ENCODE measurements at regions not wholly inside any gene's neighbourhood (a gene's known extent, or its start where the extent isn't known, plus 50 kb on each side); places are given as distances from the start of the nearest gene placed in this dataset.
A peak's percentile ranks its signal among the peaks of the same experiment; 100 is the strongest.

DNA sequence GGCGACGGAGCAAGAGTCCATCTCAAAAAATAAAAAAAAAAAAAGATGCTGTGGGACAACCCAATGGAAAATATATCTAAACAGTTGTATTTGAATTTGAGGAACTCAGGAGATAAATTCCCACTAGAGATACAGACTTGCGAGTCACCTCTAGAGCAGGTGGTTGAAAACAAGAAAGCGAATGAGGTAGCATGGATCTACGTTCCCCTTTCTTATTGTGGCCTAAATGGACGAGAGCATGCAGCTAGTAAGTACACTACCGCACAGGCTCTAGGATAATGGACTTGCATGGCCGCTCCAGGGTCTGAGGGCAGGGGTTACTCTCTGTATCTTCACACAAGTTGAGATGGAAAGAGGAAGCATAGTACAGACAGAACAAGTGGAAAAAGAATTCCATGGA lies 63.5 kb upstream of the TGFBR2 start:
- Histone ChIP-seq H2BK15ac (replicated peaks; ENCODE audit: low read depth) (peak overlapping the region; percentile 57), H3K4ac (ENCODE audit: low read depth, low read length) (no peak overlapping the region), H3K56ac (ENCODE audit: low read length) (no peak overlapping the region), H3K9ac (ENCODE audit: low read length) (no peak overlapping the region), H4K5ac (ENCODE audit: low read length) (no peak overlapping the region), H4K8ac (ENCODE audit: low read depth, low read length) (no peak overlapping the region), H3K4me1 (ENCODE audit: control insufficient read depth, low read depth, low read length) (no peaks in the 10 kb centered on the region), H3K36me3 (ENCODE audit: control insufficient read depth, insufficient read depth, low read length) (no peaks in the 10 kb centered on the region), H3K27me3 (ENCODE audit: insufficient read depth, low read length, poor library complexity) (no peaks in the 10 kb centered on the region), H3K18ac (ENCODE audit: low read length) (no peak overlapping the region), H3K79me1 (ENCODE audit: low read length) (no peaks in the 10 kb centered on the region), H3K4me2 (ENCODE audit: low read length) (no peak overlapping the region), H3K79me2 (ENCODE audit: control insufficient read depth, insufficient read depth, low read length) (no peaks in the 10 kb centered on the region), H2BK5ac (ENCODE audit: low read length) (no peak overlapping the region), H3K27ac (ENCODE audit: low read depth, low read length) (no peak overlapping the region), H2BK120ac (ENCODE audit: low read depth, low read length) (no peak overlapping the region), H3K23ac (ENCODE audit: low read length) (no peak overlapping the region), H2AK5ac (ENCODE audit: low read length) (no peak overlapping the region), H3K4me3 (ENCODE audit: low read length) (no peak overlapping the region)
- WGBS (ENCODE audit: extremely low coverage, insufficient coverage, low lambda C conversion rate): no CpG with 5 or more reads among the region's 8 CpGs
- no peak for DNase-seq

GRCh38 chr3:30544812-30545211 lies 61.6 kb upstream of the TGFBR2 start:
- WGBS (ENCODE audit: extremely low coverage, insufficient coverage, low lambda C conversion rate): no CpG with 5 or more reads among the region's 3 CpGs
- H3K36me3 ChIP-seq (ENCODE audit: control insufficient read depth, insufficient read depth, low read length): no peaks in the 10 kb centered on the region
- no peak overlapping the region for H3K56ac ChIP-seq (ENCODE audit: low read length)
- no peak overlapping the region for H3K9ac ChIP-seq (ENCODE audit: low read length)
- no peak overlapping the region for H2AK5ac ChIP-seq (ENCODE audit: low read length)
- no peak overlapping the region for H2BK5ac ChIP-seq (ENCODE audit: low read length)
- H3K4me2 ChIP-seq (ENCODE audit: low read length): no peak overlapping the region
- no peak overlapping the region for H4K8ac ChIP-seq (ENCODE audit: low read depth, low read length)
- H3K27me3 ChIP-seq (ENCODE audit: insufficient read depth, low read length, poor library complexity): no peaks in the 10 kb centered on the region
- no peak overlapping the region for H3K4me3 ChIP-seq (ENCODE audit: low read length)
- H3K18ac ChIP-seq (ENCODE audit: low read length): no peak overlapping the region
- H2BK120ac ChIP-seq (ENCODE audit: low read depth, low read length): no peak overlapping the region
- H3K4ac ChIP-seq (ENCODE audit: low read depth, low read length): no peak overlapping the region
- H3K79me1 ChIP-seq (ENCODE audit: low read length): no peaks in the 10 kb centered on the region
- no peak overlapping the region for H3K23ac ChIP-seq (ENCODE audit: low read length)
- H4K5ac ChIP-seq (ENCODE audit: low read length): no peak overlapping the region
- H3K27ac ChIP-seq (ENCODE audit: low read depth, low read length): no peak overlapping the region
- no peaks in the 10 kb centered on the region for H3K4me1 ChIP-seq (ENCODE audit: control insufficient read depth, low read depth, low read length)
- DNase-seq: no peak
- H3K79me2 ChIP-seq (ENCODE audit: control insufficient read depth, insufficient read depth, low read length): no peaks in the 10 kb centered on the region
- H2BK15ac ChIP-seq (replicated peaks; ENCODE audit: low read depth): no peak overlapping the region

DNA sequence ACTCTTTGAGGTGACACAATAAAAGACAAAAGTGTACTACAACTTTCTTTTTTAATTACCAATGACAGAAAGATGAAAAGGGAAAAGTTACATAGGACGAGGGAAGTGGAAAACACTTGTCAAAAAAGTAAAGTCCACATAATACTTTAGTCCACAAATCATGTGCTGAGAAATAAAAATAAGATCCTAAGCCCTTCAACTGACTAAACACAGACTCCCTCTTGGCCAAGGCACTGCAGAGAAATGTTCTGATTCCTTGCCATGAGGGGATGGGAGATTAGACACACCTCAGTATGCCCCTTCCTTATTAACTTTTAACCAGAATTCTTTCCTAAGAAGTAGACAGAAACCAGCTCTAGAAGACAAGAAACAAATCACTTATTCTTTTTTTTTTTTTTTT lies 59.5 kb upstream of the TGFBR2 start:
- Histone ChIP-seq H3K4me3 (ENCODE audit: low read length) (no peak overlapping the region), H3K79me2 (ENCODE audit: control insufficient read depth, insufficient read depth, low read length) (no peaks in the 10 kb centered on the region), H2BK120ac (ENCODE audit: low read depth, low read length) (no peak overlapping the region), H3K36me3 (ENCODE audit: control insufficient read depth, insufficient read depth, low read length) (no peaks in the 10 kb centered on the region), H3K4me1 (ENCODE audit: control insufficient read depth, low read depth, low read length) (peaks cover 5% of the 10 kb centered on the region), H2BK15ac (replicated peaks; ENCODE audit: low read depth) (no peak overlapping the region), H2AK5ac (ENCODE audit: low read length) (no peak overlapping the region), H2BK5ac (ENCODE audit: low read length) (no peak overlapping the region), H3K79me1 (ENCODE audit: low read length) (no peaks in the 10 kb centered on the region), H3K27ac (ENCODE audit: low read depth, low read length) (no peak overlapping the region), H4K8ac (ENCODE audit: low read depth, low read length) (no peak overlapping the region), H3K9ac (ENCODE audit: low read length) (no peak overlapping the region), H4K5ac (ENCODE audit: low read length) (no peak overlapping the region), H3K23ac (ENCODE audit: low read length) (no peak overlapping the region), H3K4me2 (ENCODE audit: low read length) (no peak overlapping the region), H3K27me3 (ENCODE audit: insufficient read depth, low read length, poor library complexity) (no peaks in the 10 kb centered on the region), H3K4ac (ENCODE audit: low read depth, low read length) (no peak overlapping the region), H3K18ac (ENCODE audit: low read length) (no peak overlapping the region), H3K56ac (ENCODE audit: low read length) (no peak overlapping the region)
- DNase-seq: no peak
- no CpG with 5 or more reads among the region's 1 CpG for WGBS (ENCODE audit: extremely low coverage, insufficient coverage, low lambda C conversion rate)

DNA sequence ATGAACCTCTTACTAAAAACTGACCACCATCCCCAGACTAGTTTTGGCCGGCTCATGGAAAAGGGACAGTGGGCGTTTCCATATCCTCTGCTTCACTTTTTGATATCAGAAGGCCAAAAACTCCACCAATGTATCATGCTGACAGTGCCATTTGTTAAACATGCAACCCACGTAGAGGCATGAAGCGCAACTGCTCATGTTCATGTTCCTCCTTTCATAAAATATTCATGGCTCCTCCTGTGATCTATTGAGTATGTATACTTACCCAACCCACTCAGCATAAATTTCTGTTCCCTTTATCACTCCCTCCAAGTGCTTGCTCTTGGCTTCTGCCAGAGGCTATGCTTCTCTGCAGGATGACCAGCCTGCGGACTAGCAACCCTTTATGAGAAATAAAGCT lies 58.7 kb upstream of the TGFBR2 start:
- H4K8ac ChIP-seq (ENCODE audit: low read depth, low read length): no peak overlapping the region
- no peak overlapping the region for H2AK5ac ChIP-seq (ENCODE audit: low read length)
- H3K56ac ChIP-seq (ENCODE audit: low read length): no peak overlapping the region
- DNase-seq: no peak
- no peaks in the 10 kb centered on the region for H3K27me3 ChIP-seq (ENCODE audit: insufficient read depth, low read length, poor library complexity)
- H3K18ac ChIP-seq (ENCODE audit: low read length): no peak overlapping the region
- no peak overlapping the region for H4K5ac ChIP-seq (ENCODE audit: low read length)
- H2BK120ac ChIP-seq (ENCODE audit: low read depth, low read length): no peak overlapping the region
- H3K27ac ChIP-seq (ENCODE audit: low read depth, low read length): no peak overlapping the region
- H3K4me3 ChIP-seq (ENCODE audit: low read length): no peak overlapping the region
- no CpG with 5 or more reads among the region's 5 CpGs for WGBS (ENCODE audit: extremely low coverage, insufficient coverage, low lambda C conversion rate)
- no peak overlapping the region for H3K9ac ChIP-seq (ENCODE audit: low read length)
- H2BK5ac ChIP-seq (ENCODE audit: low read length): no peak overlapping the region
- H3K23ac ChIP-seq (ENCODE audit: low read length): no peak overlapping the region
- H3K36me3 ChIP-seq (ENCODE audit: control insufficient read depth, insufficient read depth, low read length): no peaks in the 10 kb centered on the region
- no peak overlapping the region for H3K4me2 ChIP-seq (ENCODE audit: low read length)
- H3K4me1 ChIP-seq (ENCODE audit: control insufficient read depth, low read depth, low read length): peaks cover 5% of the 10 kb centered on the region
- H2BK15ac ChIP-seq (replicated peaks; ENCODE audit: low read depth): no peak overlapping the region
- no peak overlapping the region for H3K4ac ChIP-seq (ENCODE audit: low read depth, low read length)
- H3K79me2 ChIP-seq (ENCODE audit: control insufficient read depth, insufficient read depth, low read length): no peaks in the 10 kb centered on the region
- H3K79me1 ChIP-seq (ENCODE audit: low read length): no peaks in the 10 kb centered on the region

GRCh38 chr3:30548600-30548999 lies 57.8 kb upstream of the TGFBR2 start:
- Histone ChIP-seq H3K27me3 (ENCODE audit: insufficient read depth, low read length, poor library complexity) (no peaks in the 10 kb centered on the region), H4K8ac (ENCODE audit: low read depth, low read length) (no peak overlapping the region), H3K9ac (ENCODE audit: low read length) (no peak overlapping the region), H4K5ac (ENCODE audit: low read length) (no peak overlapping the region), H2BK15ac (replicated peaks; ENCODE audit: low read depth) (no peak overlapping the region), H3K18ac (ENCODE audit: low read length) (peak overlapping the region; percentile 7), H2BK5ac (ENCODE audit: low read length) (no peak overlapping the region), H3K4me3 (ENCODE audit: low read length) (no peak overlapping the region), H3K4ac (ENCODE audit: low read depth, low read length) (no peak overlapping the region), H2AK5ac (ENCODE audit: low read length) (no peak overlapping the region), H3K4me2 (ENCODE audit: low read length) (no peak overlapping the region), H3K36me3 (ENCODE audit: control insufficient read depth, insufficient read depth, low read length) (no peaks in the 10 kb centered on the region), H3K56ac (ENCODE audit: low read length) (no peak overlapping the region), H3K23ac (ENCODE audit: low read length) (no peak overlapping the region), H3K79me1 (ENCODE audit: low read length) (no peaks in the 10 kb centered on the region), H3K79me2 (ENCODE audit: control insufficient read depth, insufficient read depth, low read length) (no peaks in the 10 kb centered on the region), H3K4me1 (ENCODE audit: control insufficient read depth, low read depth, low read length) (peaks cover 5% of the 10 kb centered on the region), H3K27ac (ENCODE audit: low read depth, low read length) (peak overlapping the region; percentile 3), H2BK120ac (ENCODE audit: low read depth, low read length) (no peak overlapping the region)
- peak; percentile 44 for DNase-seq
- WGBS (ENCODE audit: extremely low coverage, insufficient coverage, low lambda C conversion rate): no CpG with 5 or more reads among the region's 3 CpGs

DNA sequence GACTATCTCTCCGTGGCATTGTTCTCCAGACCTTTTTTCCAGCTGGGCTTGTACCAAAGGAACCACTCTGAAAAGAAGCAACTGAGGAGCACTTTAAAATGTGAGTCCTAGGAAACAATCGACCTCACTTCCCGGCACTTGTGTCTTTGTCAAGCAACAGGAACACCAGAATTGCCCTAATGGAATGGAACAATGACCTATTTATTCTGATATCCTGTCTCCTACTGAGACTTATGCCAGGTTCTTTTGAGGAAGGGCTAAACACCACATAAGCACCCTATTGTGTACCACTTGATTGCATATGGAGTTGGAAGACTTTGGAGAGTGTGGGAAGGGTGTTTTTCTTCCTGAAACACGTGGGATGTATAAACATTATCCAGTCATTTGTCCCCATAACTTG lies 56.8 kb upstream of the TGFBR2 start:
- Histone ChIP-seq H4K5ac (ENCODE audit: low read length) (no peak overlapping the region), H3K4me3 (ENCODE audit: low read length) (no peak overlapping the region), H3K18ac (ENCODE audit: low read length) (no peak overlapping the region), H2BK120ac (ENCODE audit: low read depth, low read length) (no peak overlapping the region), H3K4ac (ENCODE audit: low read depth, low read length) (no peak overlapping the region), H3K36me3 (ENCODE audit: control insufficient read depth, insufficient read depth, low read length) (no peaks in the 10 kb centered on the region), H3K56ac (ENCODE audit: low read length) (no peak overlapping the region), H3K79me1 (ENCODE audit: low read length) (no peaks in the 10 kb centered on the region), H3K4me1 (ENCODE audit: control insufficient read depth, low read depth, low read length) (peaks cover 5% of the 10 kb centered on the region), H3K27ac (ENCODE audit: low read depth, low read length) (peak overlapping the region; percentile 3), H4K8ac (ENCODE audit: low read depth, low read length) (no peak overlapping the region), H2BK15ac (replicated peaks; ENCODE audit: low read depth) (no peak overlapping the region), H3K9ac (ENCODE audit: low read length) (no peak overlapping the region), H2BK5ac (ENCODE audit: low read length) (no peak overlapping the region), H3K79me2 (ENCODE audit: control insufficient read depth, insufficient read depth, low read length) (no peaks in the 10 kb centered on the region), H3K4me2 (ENCODE audit: low read length) (no peak overlapping the region), H3K23ac (ENCODE audit: low read length) (no peak overlapping the region), H2AK5ac (ENCODE audit: low read length) (no peak overlapping the region), H3K27me3 (ENCODE audit: insufficient read depth, low read length, poor library complexity) (no peaks in the 10 kb centered on the region)
- no CpG with 5 or more reads among the region's 4 CpGs for WGBS (ENCODE audit: extremely low coverage, insufficient coverage, low lambda C conversion rate)
- DNase-seq: peak; percentile 74

All from mesendoderm (in vitro differentiated cells).